NCI-H1436 (cell line): ENCODE measurements at regions not wholly inside any gene's neighbourhood (a gene's known extent, or its start where the extent isn't known, plus 50 kb on each side); places are given as distances from the start of the nearest gene placed in this dataset.

ENCODE experiments used
- DNase-seq: peaks from one replicate; lab custom pipeline; 2025; lab: John Stamatoyannopoulos, UW

- DNase-seq: no peak
Observed at GRCh38 chr18:42185486-42185885, 230.5 kb downstream of the PIK3C3 start.

- DNase-seq: no peak
Observed at GRCh38 chr18:42187611-42188380, 232.8 kb downstream of the PIK3C3 start.

GRCh38 chr18:42190643-42191042 is 235.6 kb downstream of the PIK3C3 start:
- DNase-seq: no peak

DNA sequence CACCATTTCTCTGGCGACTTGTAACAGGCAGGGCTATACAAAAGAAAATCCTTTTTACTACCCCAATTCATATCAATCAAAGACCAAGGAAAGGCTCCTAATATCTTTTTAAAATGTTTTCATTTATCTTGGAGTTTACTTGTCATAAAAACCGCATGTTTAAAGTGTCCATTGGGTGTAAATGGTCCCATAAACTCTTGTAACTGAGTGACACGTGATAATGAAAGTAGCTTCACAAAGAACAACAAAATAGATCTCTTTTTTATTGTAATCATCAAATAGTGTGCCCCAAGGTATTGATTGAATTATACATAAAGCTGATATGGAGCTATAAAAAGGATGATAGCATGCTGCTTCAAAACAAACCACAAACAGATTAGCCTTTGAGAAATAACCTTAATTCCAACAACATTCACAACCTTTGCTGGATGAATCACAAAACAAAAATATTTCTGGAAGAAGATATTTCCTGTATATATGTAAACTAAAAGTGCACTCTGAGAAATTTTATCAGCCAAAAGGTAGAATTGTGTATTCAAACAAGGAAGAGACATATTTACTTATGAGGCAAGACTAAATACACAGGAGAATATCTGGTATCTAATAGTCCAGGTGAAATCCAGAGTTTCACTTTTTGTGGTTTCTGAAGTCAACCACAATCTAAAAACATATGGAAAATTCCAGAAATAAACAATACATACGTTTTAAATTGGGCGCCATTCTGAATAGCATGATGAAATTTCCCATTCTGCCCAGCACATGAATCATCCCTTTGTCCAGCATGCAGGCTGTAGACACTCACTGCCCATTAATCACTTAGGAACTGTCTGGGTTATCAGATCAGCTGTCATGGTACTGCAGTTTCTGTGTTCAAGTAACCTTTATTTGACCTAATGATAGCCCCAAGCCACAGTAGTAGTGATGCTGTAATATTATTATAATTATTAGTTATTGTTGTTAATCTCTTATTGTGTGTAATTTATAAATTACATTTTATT is 237.5 kb downstream of the PIK3C3 start:
- no peak for DNase-seq

GRCh38 chr18:42196651-42197050 is 241.6 kb downstream of the PIK3C3 start:
- DNase-seq: no peak

DNA sequence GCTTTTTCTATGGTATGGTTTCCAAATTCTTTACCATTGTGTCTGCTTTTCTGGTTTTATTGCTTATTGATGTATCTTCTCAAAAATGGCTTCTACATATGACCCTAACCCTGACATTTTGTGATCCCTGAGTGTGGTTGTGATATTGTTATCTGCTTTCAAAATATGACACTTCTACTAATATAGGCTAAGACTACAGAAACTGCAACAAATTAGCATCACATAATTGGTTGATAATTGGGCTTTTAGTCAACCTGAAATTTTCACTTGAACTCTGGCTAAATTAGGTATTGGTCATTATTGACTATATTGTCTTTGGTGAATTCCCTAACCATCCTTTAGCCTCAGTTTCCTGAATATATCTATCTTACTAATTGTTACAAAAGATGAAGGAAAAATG is 246.1 kb downstream of the PIK3C3 start:
- DNase-seq: no peak

GRCh38 chr18:42211201-42211600 is 256.2 kb downstream of the PIK3C3 start:
- no peak for DNase-seq

DNA sequence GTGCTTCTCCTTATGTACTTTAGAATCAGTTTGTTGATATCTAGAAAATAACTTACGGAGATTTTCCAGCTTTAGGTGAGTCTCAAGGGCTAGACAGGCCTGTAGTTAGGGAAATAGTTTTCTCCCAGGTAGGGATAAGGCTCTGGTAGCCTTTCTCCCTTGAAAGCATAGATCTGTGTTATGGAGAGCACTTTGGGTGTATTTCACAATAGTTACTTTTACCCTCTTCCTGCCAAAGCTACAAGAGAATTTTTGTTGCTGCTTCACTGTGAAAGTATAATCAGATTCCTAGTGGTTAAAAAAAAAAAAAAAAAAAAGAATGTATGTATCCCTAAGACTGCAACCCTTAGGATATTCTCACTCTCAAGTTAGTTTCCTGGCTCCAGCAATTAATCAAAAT is 267.5 kb downstream of the PIK3C3 start:
- no peak for DNase-seq

DNA sequence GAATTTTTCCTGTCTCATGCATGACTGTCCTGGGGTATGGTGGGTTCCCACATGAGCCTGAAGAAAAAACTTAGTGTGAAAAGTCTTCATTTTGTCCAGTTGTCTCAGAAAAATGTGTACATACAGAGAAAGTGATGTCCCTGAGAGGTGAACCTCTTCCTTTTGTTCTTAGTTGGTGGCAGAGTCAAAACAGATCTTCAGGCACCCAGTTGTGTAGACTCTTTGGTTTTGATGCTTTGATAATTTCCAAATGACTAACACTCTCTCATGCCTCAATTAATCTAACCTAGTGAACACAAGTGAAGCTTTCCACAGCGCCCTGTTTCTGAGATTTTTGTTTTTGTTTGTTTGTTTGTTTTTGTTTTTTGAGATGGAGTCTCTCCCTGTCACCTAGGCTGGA is 273.5 kb downstream of the PIK3C3 start:
- DNase-seq: no peak

DNA sequence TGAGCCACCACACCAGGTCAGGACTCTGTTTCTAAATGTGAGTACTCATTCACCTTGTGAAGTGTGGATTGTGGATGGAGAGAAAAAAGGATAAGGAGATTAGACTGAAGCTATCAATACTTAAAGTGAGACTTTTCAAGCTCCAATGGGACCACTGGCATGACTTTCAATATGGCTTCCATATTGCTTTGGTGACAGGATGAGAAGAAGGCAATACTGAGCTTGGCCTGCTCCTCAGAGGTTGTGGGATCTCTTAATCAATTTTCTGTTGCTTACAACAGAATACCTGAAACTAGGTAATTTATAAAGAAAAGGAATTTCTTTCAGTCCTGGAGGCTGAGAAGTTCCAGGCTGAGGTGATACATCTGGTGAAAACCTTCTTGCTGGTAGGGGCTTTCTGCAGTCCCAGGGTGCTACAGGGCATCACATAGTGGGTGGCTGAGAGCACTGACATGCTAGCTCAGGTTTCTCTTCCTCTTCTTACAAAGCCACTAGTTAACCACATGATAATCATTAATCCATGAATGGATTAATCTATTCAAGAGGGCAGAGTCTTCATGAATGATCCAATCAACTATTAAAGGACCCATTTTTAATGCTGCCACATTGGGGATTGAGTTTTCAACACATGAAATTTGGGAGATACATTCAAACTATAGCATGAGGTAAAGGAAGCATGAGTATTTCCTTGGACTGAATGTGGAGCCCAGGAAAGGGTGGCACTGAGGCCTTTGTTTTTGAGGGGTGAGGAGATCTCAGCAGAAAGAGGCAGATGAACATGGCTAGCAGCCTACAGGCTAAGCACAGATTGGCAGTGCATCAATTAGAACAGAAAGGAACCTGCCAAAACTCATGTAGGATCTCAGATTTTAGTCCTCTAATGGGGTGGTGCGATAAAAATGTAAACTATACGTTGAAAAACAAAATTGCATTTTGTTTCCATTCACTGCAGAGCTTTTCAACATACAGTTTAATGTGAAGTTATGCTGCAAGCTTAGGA is 274.5 kb downstream of the PIK3C3 start:
- DNase-seq: no peak

DNA sequence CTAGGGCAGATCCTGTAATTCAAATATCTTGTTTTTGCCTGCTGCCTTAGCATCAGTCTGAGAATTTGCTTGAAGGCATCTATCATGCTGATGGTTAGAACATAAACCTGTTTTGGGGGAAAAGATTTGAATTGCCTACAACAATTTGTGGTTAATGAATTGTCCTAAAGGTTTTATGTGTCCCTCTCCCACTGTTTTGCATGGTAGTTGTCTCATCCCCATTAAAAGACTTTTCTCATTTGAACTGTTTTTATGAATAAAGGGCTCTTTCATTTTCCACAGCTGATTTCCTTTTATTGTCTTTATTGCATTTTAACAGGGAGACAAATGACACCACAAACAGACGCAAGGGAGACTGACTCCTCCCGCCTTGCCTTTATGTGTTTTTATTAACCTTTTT is 275.6 kb downstream of the PIK3C3 start:
- no peak for DNase-seq

DNA sequence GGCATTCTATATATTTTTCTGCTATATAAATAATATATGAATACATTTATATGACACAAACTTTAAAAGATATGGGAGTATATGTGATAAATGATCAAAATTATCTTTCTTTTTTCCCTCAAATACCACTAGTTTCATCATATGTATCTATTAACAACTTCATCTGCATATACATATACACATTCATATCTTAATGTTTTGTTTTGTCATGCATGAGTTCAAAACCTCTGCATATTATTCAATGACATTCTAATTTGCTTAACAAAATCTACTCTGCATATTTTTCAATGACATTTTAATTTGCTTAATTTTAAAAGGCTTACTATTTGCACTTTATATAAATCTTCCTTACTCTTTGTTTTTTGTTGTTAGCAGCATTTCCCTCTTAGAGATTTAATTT is 276.2 kb downstream of the PIK3C3 start:
- no peak for DNase-seq

DNA sequence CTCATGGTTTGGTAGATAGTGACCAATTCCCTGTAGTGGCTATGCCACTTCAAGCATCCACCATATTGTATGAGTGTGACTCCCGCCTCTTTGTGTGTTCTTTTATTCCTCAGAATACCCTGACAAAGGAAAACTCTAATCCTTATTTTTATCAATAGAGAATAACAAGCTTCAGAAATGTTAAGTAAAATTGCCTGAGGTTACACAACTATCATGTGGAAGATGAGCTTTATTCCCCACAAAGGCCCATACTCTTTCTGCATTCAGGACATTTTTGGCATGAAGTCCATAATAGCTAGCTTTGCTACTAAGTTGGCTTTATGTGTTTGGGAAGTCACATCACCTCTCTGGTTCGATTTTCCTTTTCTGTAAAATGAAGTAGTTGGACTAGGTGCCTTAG is 276.8 kb downstream of the PIK3C3 start:
- no peak for DNase-seq

DNA sequence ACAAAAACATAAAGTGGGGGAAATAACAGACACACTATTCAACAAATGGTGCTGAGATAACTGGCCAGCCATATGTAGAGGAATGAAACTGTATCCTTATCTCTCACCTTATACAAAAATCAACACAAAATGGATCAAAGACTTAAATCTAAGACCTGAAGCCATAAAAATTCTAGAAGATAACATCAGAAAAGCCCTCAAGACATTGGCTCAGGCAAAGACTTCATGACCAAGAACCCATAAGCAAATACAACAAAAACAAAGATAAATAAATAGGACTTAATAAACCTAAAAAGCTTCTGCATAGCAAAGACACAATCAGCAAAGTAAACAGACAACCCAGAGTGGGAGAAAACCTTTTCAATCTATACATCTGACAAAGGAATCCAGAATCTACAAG is 278.9 kb downstream of the PIK3C3 start:
- no peak for DNase-seq

DNA sequence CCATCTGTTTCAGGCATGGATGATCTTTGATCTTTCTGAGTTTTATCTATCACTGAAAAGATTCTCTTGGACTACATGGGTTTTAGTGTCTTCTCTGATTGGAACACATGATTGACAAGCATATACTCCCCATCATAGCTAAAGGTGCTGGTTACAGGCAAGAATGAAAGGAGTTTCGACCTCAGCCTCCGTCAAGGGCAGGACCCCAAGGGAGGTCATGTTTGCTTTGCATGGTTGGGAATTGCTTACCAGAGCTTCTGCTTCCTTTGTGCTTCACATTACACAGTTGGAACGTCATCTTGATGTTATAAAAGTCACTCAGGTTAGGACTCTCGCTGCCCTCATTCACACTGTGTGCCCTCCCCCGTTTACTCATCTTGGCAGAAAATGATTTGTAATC is 287.7 kb downstream of the PIK3C3 start:
- no peak for DNase-seq

DNA sequence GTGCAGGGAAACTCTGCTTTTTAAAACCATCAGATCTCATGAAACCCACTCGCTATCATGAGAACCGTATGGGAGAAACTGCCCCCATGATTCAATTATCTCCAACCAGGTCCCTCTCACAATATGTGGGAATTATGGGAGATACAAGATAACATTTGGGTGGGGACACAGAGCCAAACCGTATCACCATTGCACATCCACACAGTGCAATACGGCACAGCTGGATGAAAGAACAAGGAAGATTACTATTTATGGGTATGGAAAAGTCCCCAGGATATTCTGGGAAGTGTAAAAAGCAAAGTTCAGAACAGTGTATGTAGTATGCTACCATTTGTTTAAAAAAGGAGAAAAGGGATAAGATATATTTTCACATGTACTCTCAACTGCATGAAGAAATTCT is 290.1 kb downstream of the PIK3C3 start:
- DNase-seq: no peak

DNA sequence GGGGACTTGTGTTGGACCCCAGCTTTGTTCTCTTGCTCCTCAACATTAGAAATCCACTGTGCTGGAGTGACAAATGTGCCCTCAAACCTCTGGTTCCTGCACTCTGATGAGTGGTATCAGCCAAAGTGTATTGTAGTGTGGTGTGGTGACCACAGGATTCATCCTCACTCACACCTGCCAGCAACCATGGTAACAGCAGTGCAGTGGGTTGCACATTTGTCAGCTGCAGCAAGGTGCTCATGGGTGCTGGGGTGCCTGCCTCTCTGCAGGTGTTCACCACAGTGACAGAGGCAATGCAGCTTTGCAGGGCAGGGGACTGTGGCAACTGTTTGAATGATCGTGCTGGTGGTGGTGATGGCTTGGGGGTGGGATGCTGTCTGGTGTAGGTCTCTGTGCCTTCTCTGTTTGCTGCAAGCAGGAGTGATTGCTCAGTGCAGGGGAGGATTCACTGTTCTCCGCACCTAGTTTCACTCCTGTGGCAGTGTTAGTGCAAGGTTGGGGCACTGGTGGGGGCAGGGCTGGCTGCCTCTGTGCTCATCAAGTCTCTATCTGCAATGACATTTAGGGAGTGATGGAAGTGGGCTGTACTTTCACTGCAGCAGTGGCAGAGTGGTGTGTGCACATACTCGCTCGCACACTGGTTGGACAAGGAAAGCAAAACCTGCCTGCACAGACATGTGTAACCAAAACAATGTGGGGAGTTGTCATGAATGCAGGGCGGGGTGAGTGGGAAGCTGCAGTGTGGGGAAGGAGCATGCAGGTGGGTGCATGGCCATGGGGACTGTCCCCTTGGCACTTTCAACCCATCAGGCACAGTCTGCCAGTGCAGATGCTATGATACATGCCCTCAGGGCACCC is 301.1 kb downstream of the PIK3C3 start:
- DNase-seq: no peak

DNA sequence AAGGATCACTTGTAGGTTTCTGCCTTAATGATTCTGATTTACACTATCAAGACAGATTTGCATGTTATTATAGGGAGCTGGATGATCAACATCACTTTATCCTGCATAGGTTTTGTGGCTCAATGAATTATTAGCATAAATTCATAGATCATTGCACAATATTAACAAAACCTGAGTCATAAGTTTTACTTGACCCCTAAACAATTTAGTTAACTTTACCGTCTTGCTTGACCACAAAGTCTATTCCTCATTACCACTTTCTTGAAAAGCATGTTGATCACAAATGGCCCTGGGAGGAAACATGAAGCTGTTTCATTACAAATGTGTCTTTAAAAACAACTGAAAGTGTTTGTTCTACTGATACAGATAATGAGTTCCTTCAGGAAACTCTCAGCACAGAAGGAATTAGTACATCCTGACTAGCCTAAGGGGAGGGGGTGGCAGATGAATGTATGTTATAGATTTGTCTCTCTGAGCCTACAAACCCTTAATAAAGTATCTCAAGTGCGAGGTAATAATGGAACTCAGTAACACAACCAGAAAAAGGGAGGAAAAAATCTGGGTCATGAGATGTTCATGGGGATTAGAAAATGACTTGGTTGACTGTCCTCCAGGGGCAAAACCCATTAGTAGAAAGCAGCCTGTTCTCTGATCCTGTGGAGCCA is 303.4 kb downstream of the PIK3C3 start:
- no peak for DNase-seq

- no peak for DNase-seq
Observed at GRCh38 chr18:42261731-42262130, 306.7 kb downstream of the PIK3C3 start.

DNA sequence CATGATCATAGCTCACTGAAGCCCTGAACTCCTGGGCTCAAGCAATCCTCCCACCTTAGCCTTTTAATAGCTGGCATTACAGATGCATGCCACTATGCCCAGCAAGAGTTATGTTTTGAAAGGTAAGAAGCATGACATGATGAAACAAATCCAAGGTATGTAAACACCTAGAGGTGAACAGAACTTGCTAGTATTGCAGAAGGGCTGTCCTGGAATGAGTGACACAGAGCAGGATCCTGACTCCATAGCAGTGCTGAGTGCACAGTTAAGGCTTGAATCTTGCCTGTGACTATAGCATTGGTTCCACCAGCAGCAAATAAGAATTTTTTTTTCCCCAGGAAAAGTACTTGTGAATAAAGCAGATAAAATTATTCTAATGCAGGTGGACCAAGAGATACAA is 309.5 kb downstream of the PIK3C3 start:
- no peak for DNase-seq
